Activated CD4-positive, alpha-beta T cell treated with anti-CD3 and anti-CD28 coated beads, Interleukin-2, amount 50 U/mL, for 24 hours (primary cell): ENCODE measurements at regions not wholly inside any gene's neighbourhood (a gene's known extent, or its start where the extent isn't known, plus 50 kb on each side); places are given as distances from the start of the nearest gene placed in this dataset.

Source experiments
- DNase-seq, 2 donors: peaks; one replicate each; pipeline ENCODE4 v3.0.0-alpha.2; 2020; ENCODE audit warnings: low read depth in 1 of 2, low spot score in 1 of 2

- DNase-seq, result no peak
Measured at GRCh38 chr2:193561054-193561453, 1366.3 kb upstream of the TMEFF2 start.

- no peak for DNase-seq
Measured at GRCh38 chr2:193556766-193557470, 1362.2 kb upstream of the TMEFF2 start.

GRCh38 chr2:193549661-193550060, 1354.9 kb upstream of the TMEFF2 start:
- no peak for DNase-seq

- DNase-seq, result no peak
Measured at GRCh38 chr2:193542762-193543161, 1348.0 kb upstream of the TMEFF2 start.

- DNase-seq, result no peak
Measured at GRCh38 chr2:193539188-193539587, 1344.5 kb upstream of the TMEFF2 start.

GRCh38 chr2:193538061-193538460, 1343.3 kb upstream of the TMEFF2 start:
- DNase-seq, result no peak

GRCh38 chr2:193537531-193537930, 1342.8 kb upstream of the TMEFF2 start:
- no peak for DNase-seq

GRCh38 chr2:193528458-193528857, 1333.7 kb upstream of the TMEFF2 start:
- DNase-seq, result no peak

GRCh38 chr2:193527146-193527545, 1332.4 kb upstream of the TMEFF2 start:
- no peak for DNase-seq

- DNase-seq, result no peak
Measured at GRCh38 chr2:193523662-193524061, 1328.9 kb upstream of the TMEFF2 start.

GRCh38 chr2:193521523-193521922, 1326.8 kb upstream of the TMEFF2 start:
- no peak for DNase-seq

GRCh38 chr2:193520709-193521458, 1326.2 kb upstream of the TMEFF2 start:
- no peak for DNase-seq

GRCh38 chr2:193518041-193518817, 1323.5 kb upstream of the TMEFF2 start:
- no peak for DNase-seq

- DNase-seq, result no peak
Measured at GRCh38 chr2:193517615-193518014, 1322.9 kb upstream of the TMEFF2 start.

GRCh38 chr2:193506035-193506434, 1311.3 kb upstream of the TMEFF2 start:
- DNase-seq, result no peak

GRCh38 chr2:193505620-193506019, 1310.9 kb upstream of the TMEFF2 start:
- DNase-seq, result no peak

GRCh38 chr2:193502363-193503035, 1307.8 kb upstream of the TMEFF2 start:
- no peak for DNase-seq

GRCh38 chr2:193496786-193497185, 1302.1 kb upstream of the TMEFF2 start:
- DNase-seq, result no peak

GRCh38 chr2:193482557-193482956, 1287.8 kb upstream of the TMEFF2 start:
- DNase-seq, result no peak

- DNase-seq, result no peak
Measured at GRCh38 chr2:193480187-193480586, 1285.5 kb upstream of the TMEFF2 start.

- DNase-seq, result no peak
Measured at GRCh38 chr2:193476171-193476800, 1281.6 kb upstream of the TMEFF2 start.
